HEK293 (cell line): ENCODE measurements at regions not wholly inside any gene's neighbourhood (a gene's known extent, or its start where the extent isn't known, plus 50 kb on each side); places are given as distances from the start of the nearest gene placed in this dataset.

Experiments
- CTCF ChIA-PET: fragments of 350-600 bp; formaldehyde crosslinking; extraction: SDS; loops from one replicate; lab custom pipeline; 2021; ENCODE audit warnings: antibody characterized with exemption; lab: Yijun Ruan, JAX
- POLR2A ChIA-PET: fragments of 300-600 bp; formaldehyde crosslinking; extraction: SDS; loops from one replicate; lab custom pipeline; 2020; ENCODE audit warnings: antibody characterized with exemption, inconsistent platforms; lab: Yijun Ruan, JAX
- H3K27ac ChIP-seq: fragments of 200-500 bp; sonication (Bioruptor generic); 2 replicates; pipeline ENCODE4 v1.5.1; 2014; ENCODE audit warnings: low read depth, low read length, control low read depth, inconsistent platforms; ENCODE audit errors: extremely low read depth
- H3K36me3 ChIP-seq, 2 experiments: fragments of 200-500 bp in 1 of 2; sonication (Bioruptor generic) in 1 of 2; 1 replicate in 1 of 2; 2 replicates in 1 of 2; pipeline ENCODE4 v1.5.1; 2014 to 2017; ENCODE audit warnings: inconsistent platforms in 2 of 2, low read length in 2 of 2; ENCODE audit not compliant: control insufficient read depth in 2 of 2, insufficient read depth in 1 of 2
- H3K4me1 ChIP-seq: fragments of 200-500 bp; sonication (Bioruptor generic); 2 replicates; pipeline ENCODE4 v1.5.1; 2014; ENCODE audit warnings: mild to moderate bottlenecking, low read length, inconsistent platforms; ENCODE audit not compliant: control insufficient read depth, insufficient read depth
- H3K4me3 ChIP-seq: 2 replicates; pipeline ENCODE4 v1.5.1; 2011; ENCODE audit warnings: low read depth, mild to moderate bottlenecking, control low read depth, low read length, moderate library complexity
- H3K9me3 ChIP-seq: fragments of 200-500 bp; sonication (Bioruptor generic); 2 replicates; pipeline ENCODE4 v1.5.1; 2014; ENCODE audit warnings: low read depth, low read length, inconsistent platforms; ENCODE audit not compliant: control insufficient read depth, insufficient read depth
- CTCF ChIP-seq: fragments of 450-650 bp; formaldehyde crosslinking; IDR thresholded peaks from 2 replicates; pipeline ENCODE4 v1.5.1; 2016; ENCODE audit warnings: missing biosample characterization, missing genetic modification characterization
- ELK4 ChIP-seq: IDR thresholded peaks from 2 replicates; pipeline ENCODE4 v1.6.1; 2011; ENCODE audit warnings: mild to moderate bottlenecking, low read depth, low read length, borderline replicate concordance
- HOXA7 ChIP-seq: sonication (generic); formaldehyde crosslinking; IDR thresholded peaks from 2 replicates; pipeline ENCODE4 v1.8.1; 2022; ENCODE audit warnings: missing genetic modification reagents, borderline replicate concordance
- HOXD13 ChIP-seq: sonication (generic); formaldehyde crosslinking; IDR thresholded peaks from 2 replicates; pipeline ENCODE4 v1.8.0; 2022; ENCODE audit warnings: missing genetic modification reagents, borderline replicate concordance
- OVOL3 ChIP-seq: fragments of 450-650 bp; formaldehyde crosslinking; IDR thresholded peaks from 2 replicates; pipeline ENCODE4 v1.5.1; 2016; ENCODE audit warnings: missing biosample characterization, missing genetic modification characterization
- PRDM4 ChIP-seq: fragments of 450-650 bp; formaldehyde crosslinking; IDR thresholded peaks from 2 replicates; pipeline ENCODE4 v1.5.1; 2017; ENCODE audit warnings: missing biosample characterization, missing genetic modification characterization
- REST ChIP-seq: fragments of 450-650 bp; formaldehyde crosslinking; IDR thresholded peaks from 2 replicates; pipeline ENCODE4 v1.5.1; 2016; ENCODE audit warnings: missing biosample characterization, missing genetic modification characterization
- SCRT1 ChIP-seq: fragments of 450-650 bp; formaldehyde crosslinking; IDR thresholded peaks from 2 replicates; pipeline ENCODE4 v1.5.1; 2016; ENCODE audit warnings: missing biosample characterization, missing genetic modification characterization, borderline replicate concordance
- SETDB1 ChIP-seq: IDR thresholded peaks from one replicate; pipeline ENCODE4 v1.6.1; 2017; ENCODE audit warnings: mild to moderate bottlenecking, low read length, moderate library complexity, mixed read lengths; ENCODE audit not compliant: insufficient read length
- YY1 ChIP-seq: fragments of 450-650 bp; formaldehyde crosslinking; IDR thresholded peaks from 2 replicates; pipeline ENCODE4 v1.5.1; 2018; ENCODE audit warnings: missing biosample characterization, missing genetic modification characterization
- YY2 ChIP-seq: fragments of 450-650 bp; formaldehyde crosslinking; IDR thresholded peaks from 2 replicates; pipeline ENCODE4 v1.5.1; 2016; ENCODE audit warnings: missing biosample characterization, missing genetic modification characterization
- ZBTB1 ChIP-seq: fragments of 450-650 bp; formaldehyde crosslinking; IDR thresholded peaks from 2 replicates; pipeline ENCODE4 v1.5.1; 2016; ENCODE audit warnings: missing biosample characterization, missing genetic modification characterization
- ZFP41 ChIP-seq: fragments of 450-650 bp; formaldehyde crosslinking; IDR thresholded peaks from 2 replicates; pipeline ENCODE4 v1.5.1; 2016; ENCODE audit warnings: missing biosample characterization, missing genetic modification characterization, borderline replicate concordance
- ZFP69B ChIP-seq: fragments of 450-650 bp; formaldehyde crosslinking; IDR thresholded peaks from 2 replicates; pipeline ENCODE4 v1.5.1; 2016; ENCODE audit warnings: missing biosample characterization, missing genetic modification characterization
- ZNF133 ChIP-seq: fragments of 450-650 bp; formaldehyde crosslinking; IDR thresholded peaks from 2 replicates; pipeline ENCODE4 v1.5.1; 2016; ENCODE audit warnings: missing biosample characterization, missing genetic modification characterization
- ZNF18 ChIP-seq: fragments of 450-650 bp; formaldehyde crosslinking; IDR thresholded peaks from 2 replicates; pipeline ENCODE4 v1.5.1; 2016; ENCODE audit warnings: missing biosample characterization, missing genetic modification characterization
- ZNF211 ChIP-seq: fragments of 450-650 bp; formaldehyde crosslinking; IDR thresholded peaks from 2 replicates; pipeline ENCODE4 v1.5.1; 2016; ENCODE audit warnings: low read depth, missing biosample characterization, missing genetic modification characterization
- ZNF239 ChIP-seq: fragments of 450-650 bp; formaldehyde crosslinking; IDR thresholded peaks from 2 replicates; pipeline ENCODE4 v1.5.1; 2016; ENCODE audit warnings: missing biosample characterization, missing genetic modification characterization
- ZNF302 ChIP-seq: fragments of 450-650 bp; formaldehyde crosslinking; IDR thresholded peaks from 2 replicates; pipeline ENCODE4 v1.5.1; 2016; ENCODE audit warnings: missing biosample characterization, missing genetic modification characterization, low read depth
- ZNF366 ChIP-seq: fragments of 450-650 bp; formaldehyde crosslinking; conservative IDR thresholded peaks from 2 replicates; pipeline ENCODE4 v1.5.1; 2016; ENCODE audit warnings: missing biosample characterization, missing genetic modification characterization
- ZNF404 ChIP-seq: fragments of 450-650 bp; formaldehyde crosslinking; IDR thresholded peaks from 2 replicates; pipeline ENCODE4 v1.5.1; 2017; ENCODE audit warnings: missing biosample characterization, missing genetic modification characterization
- ZNF585B ChIP-seq: fragments of 450-650 bp; formaldehyde crosslinking; IDR thresholded peaks from 2 replicates; pipeline ENCODE4 v1.5.1; 2016; ENCODE audit warnings: missing biosample characterization, missing genetic modification characterization
- ZNF626 ChIP-seq: fragments of 450-650 bp; sonication (Bioruptor Pico); formaldehyde crosslinking; IDR thresholded peaks from 2 replicates; pipeline ENCODE4 v1.5.1; 2018; ENCODE audit warnings: missing biosample characterization, missing genetic modification characterization, inconsistent platforms
- ZNF660 ChIP-seq: fragments of 450-650 bp; IDR thresholded peaks from 2 replicates; pipeline ENCODE4 v1.5.1; 2018; ENCODE audit warnings: missing biosample characterization, mild to moderate bottlenecking, missing genetic modification characterization
- ZNF664 ChIP-seq: fragments of 450-650 bp; formaldehyde crosslinking; IDR thresholded peaks from 2 replicates; pipeline ENCODE4 v1.5.1; 2016; ENCODE audit warnings: missing biosample characterization, missing genetic modification characterization
- ZNF701 ChIP-seq: fragments of 450-650 bp; formaldehyde crosslinking; IDR thresholded peaks from 2 replicates; pipeline ENCODE4 v1.5.1; 2016; ENCODE audit warnings: missing biosample characterization, missing genetic modification characterization
- ZNF777 ChIP-seq: fragments of 450-650 bp; formaldehyde crosslinking; IDR thresholded peaks from 2 replicates; pipeline ENCODE4 v1.5.1; 2017; ENCODE audit warnings: missing biosample characterization, missing genetic modification characterization, borderline replicate concordance
- ZNF791 ChIP-seq: fragments of 450-650 bp; formaldehyde crosslinking; IDR thresholded peaks from 2 replicates; pipeline ENCODE4 v1.5.1; 2016; ENCODE audit warnings: missing biosample characterization, missing genetic modification characterization

GRCh38 chr15:47139965-47140364 lies 577.3 kb upstream of the SEMA6D start:
- Histone ChIP-seq H3K36me3 (no peaks in the 10 kb centered on the region), H3K4me3 (no peak overlapping the region), H3K27ac (no peak overlapping the region), H3K9me3 (no peaks in the 10 kb centered on the region), H3K4me1 (no peaks in the 10 kb centered on the region)
- POLR2A ChIA-PET, result no interaction called here
- CTCF ChIA-PET, result interaction anchor here (0.6 kb wide), 1 partner anchor 7 kb away, joined by 4 read pairs; no protein-coding TSS in a partner anchor
- no peak for TF ChIP-seq ZNF777
- no peak for TF ChIP-seq REST (tag by site-specific recombination)
- no peak for TF ChIP-seq ZNF239
- TF ChIP-seq PRDM4 (tag by site-specific recombination), result no peak
- no peak for TF ChIP-seq ZNF211 (tag by site-specific recombination)
- TF ChIP-seq ZNF701 (tag by site-specific recombination), result no peak
- TF ChIP-seq CTCF (tag by site-specific recombination), result no peak
- TF ChIP-seq ZNF626 (tag by site-specific recombination), result no peak
- no peak for TF ChIP-seq ZNF133 (tag by site-specific recombination)
- TF ChIP-seq ZNF18 (tag by site-specific recombination), result no peak
- no peak for TF ChIP-seq SCRT1
- no peak for TF ChIP-seq ZNF585B (tag by site-specific recombination)
- no peak for TF ChIP-seq ZNF791
- TF ChIP-seq ZBTB1 (tag by site-specific recombination), result no peak
- no peak for TF ChIP-seq ZFP41 (tag by site-specific recombination)

DNA sequence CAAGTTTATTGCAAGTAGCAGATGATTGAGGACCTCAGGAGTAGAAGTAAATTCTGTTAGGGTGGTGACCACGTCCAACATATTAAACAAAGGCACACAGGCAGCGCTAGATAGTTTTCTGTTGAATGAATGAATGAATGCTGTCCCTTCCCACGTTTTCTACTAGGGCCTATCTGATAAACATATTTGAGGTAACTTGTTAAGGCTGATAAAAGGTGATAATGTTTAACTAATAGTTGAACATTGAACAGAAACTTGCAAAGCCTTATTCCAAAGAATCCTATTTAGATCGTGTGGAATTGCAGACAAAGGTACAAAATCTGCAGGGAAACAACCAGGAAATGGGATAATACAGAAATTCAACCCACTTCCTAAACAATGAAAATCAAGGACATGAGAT lies 559.5 kb upstream of the SEMA6D start:
- CTCF ChIA-PET, result no interaction called here

More for the DNA sequence above, 559.5 kb upstream of the SEMA6D start:
- no peaks in the 10 kb centered on the region for H3K9me3 ChIP-seq
- no peak for TF ChIP-seq ZNF660
- TF ChIP-seq OVOL3 (tag by site-specific recombination), result no peak
- no peak for TF ChIP-seq ZNF366 (tag by site-specific recombination)
- TF ChIP-seq ZNF664, result no peak
- TF ChIP-seq YY1 (tag by site-specific recombination), result no peak
- TF ChIP-seq HOXD13 (CRISPR knock-in tag), result no peak
- TF ChIP-seq ZNF302 (tag by site-specific recombination), result no peak
- no peak for TF ChIP-seq HOXA7 (CRISPR knock-in tag)
- no peak for TF ChIP-seq YY2 (tag by site-specific recombination)
- TF ChIP-seq ELK4, result no peak
- no peak for TF ChIP-seq SETDB1
- TF ChIP-seq ZFP69B (tag by site-specific recombination), result no peak
- TF ChIP-seq ZNF404 (tag by site-specific recombination), result no peak
- TF ChIP-seq, all 188 proteins: peak for 0
- Histone ChIP-seq H3K4me1 (no peaks in the 10 kb centered on the region), H3K36me3 (no peaks in the 10 kb centered on the region), H3K4me3 (no peak overlapping the region), H3K27ac (no peak overlapping the region)
- POLR2A ChIA-PET, result no interaction called here
